ENCODE measurements at regions not wholly inside any gene's neighbourhood (a gene's known extent, or its start where the extent isn't known, plus 50 kb on each side); places are given as distances from the start of the nearest gene placed in this dataset.
"Not testable (repeated sequence)": the region's sequence is repeated elsewhere in the genome, so short reads cannot be mapped to it uniquely, and the experiment has no call there.

DNA sequence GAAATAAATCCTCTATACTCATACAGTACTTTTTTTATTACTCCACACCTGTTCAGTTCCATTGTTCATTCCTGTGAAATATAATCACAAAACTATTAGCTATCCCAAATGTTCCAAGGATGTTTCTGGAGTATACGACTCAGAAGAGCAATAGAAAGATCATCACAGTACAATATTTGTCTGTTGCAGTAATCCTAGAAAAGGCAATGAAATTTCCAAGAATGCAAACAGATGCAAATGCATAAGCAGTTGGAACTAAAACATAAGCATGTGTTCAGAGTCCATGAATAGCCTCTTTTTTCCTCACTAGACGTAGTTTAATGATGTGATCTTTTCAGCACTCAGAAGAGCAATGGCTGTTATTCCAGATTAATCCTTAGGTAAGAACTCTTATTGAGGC lies 55.2 kb downstream of the RTL3 start:
- no peaks in the 10 kb centered on the region for H3K9me3 ChIP-seq (ENCODE audit: insufficient read depth, low read depth, low read length)
- no peaks in the 10 kb centered on the region for H3K27me3 ChIP-seq (ENCODE audit: insufficient read depth, low read length)
- H3K4me3 ChIP-seq (ENCODE audit: low read length) = no peak overlapping the region
- H3K4me1 ChIP-seq (ENCODE audit: insufficient read depth, low read length) = no peaks in the 10 kb centered on the region; the same call in 1 of the 2 replicates
- no peak overlapping the region for H3K27ac ChIP-seq (ENCODE audit: low read length)
- no peak overlapping the region for H3K9ac ChIP-seq (ENCODE audit: low read depth, low read length)
- H3K36me3 ChIP-seq (ENCODE audit: insufficient read depth, low read depth, low read length) = no peaks in the 10 kb centered on the region

DNA sequence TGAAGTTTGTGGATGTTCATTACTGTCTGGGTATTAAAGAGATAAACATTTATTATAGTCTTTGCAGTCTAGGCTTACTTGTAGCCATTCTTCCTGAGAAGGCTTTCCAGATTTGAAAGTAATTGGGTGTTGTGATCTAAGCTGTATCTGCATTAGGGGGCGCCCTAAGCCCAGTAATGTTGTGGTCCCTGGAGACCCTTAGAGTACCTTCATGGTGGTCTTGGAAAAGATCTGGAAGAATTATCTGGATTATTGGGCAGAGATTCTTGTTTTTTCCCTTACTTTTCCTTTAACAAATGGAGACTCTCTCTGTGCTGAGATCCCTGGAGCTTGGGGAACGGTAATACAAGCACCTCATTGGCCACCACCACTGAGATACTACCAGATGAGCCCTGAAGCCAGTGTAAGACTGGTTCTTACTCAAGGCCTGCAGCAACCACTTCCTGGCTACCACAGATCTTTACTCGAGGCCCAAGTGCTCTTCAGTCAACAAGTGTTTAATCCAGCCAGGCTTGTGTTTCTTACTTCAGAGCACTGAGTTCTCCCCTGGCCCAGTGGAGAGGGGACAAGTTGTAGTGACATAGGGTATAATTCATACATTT lies 63.1 kb downstream of the RTL3 start:
- no peak overlapping the region for H3K9ac ChIP-seq (ENCODE audit: low read depth, low read length)
- no peaks in the 10 kb centered on the region for H3K27me3 ChIP-seq (ENCODE audit: insufficient read depth, low read length)
- no peaks in the 10 kb centered on the region for H3K9me3 ChIP-seq (ENCODE audit: insufficient read depth, low read depth, low read length)
- H3K36me3 ChIP-seq (ENCODE audit: insufficient read depth, low read depth, low read length) = no peaks in the 10 kb centered on the region
- H3K27ac ChIP-seq (ENCODE audit: low read length) = no peak overlapping the region
- no peaks in the 10 kb centered on the region for H3K4me1 ChIP-seq (ENCODE audit: insufficient read depth, low read length)
- H3K4me3 ChIP-seq (ENCODE audit: low read length) = no peak overlapping the region

DNA sequence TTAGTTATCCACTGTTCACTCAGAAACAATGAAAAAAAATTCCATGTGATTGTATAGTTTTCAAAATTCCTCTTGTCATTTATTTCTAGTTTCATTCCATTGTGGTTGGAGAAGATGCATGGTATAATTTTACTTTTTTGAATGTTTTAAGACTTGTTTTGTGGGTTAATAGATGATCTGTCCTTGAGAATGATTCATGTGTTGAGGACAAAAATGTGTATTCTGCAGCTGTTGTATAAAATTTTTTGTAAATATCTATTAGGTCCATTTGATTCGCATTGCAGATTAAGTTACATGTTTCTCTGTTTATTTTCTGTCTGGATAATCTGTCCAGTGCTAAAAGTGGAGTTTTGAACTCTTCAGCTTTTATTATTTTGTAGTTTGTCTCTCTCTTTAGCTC lies 65.4 kb downstream of the RTL3 start:
- H3K27me3 ChIP-seq (ENCODE audit: insufficient read depth, low read length) = no peaks in the 10 kb centered on the region
- no peak overlapping the region for H3K4me3 ChIP-seq (ENCODE audit: low read length)
- H3K9me3 ChIP-seq (ENCODE audit: insufficient read depth, low read depth, low read length) = no peaks in the 10 kb centered on the region
- H3K4me1 ChIP-seq (ENCODE audit: insufficient read depth, low read length) = no peaks in the 10 kb centered on the region
- no peak overlapping the region for H3K9ac ChIP-seq (ENCODE audit: low read depth, low read length)
- H3K36me3 ChIP-seq (ENCODE audit: insufficient read depth, low read depth, low read length) = no peaks in the 10 kb centered on the region
- no peak overlapping the region for H3K27ac ChIP-seq (ENCODE audit: low read length)

DNA sequence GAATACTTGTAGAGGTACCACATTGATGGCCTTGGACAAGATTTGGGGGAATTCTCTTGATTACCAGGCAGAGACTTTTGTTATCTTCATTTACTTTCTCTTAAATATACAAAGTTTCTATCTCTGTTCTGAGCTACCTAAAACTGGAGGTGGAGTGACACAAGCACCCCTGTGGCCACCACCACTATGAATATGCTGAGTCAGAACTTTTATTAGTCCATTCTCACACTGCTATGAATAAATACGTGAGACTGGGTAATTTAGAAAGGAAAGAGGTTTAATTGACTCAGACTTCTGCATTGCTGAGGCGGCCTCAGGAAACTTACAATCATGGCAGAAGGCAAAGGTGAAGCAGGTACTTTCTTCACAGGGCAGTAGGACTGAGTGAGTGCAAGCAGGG lies 67.1 kb downstream of the RTL3 start:
- Histone ChIP-seq H3K27ac (ENCODE audit: low read length) (no peak overlapping the region), H3K4me3 (ENCODE audit: low read length) (no peak overlapping the region), H3K9me3 (ENCODE audit: insufficient read depth, low read depth, low read length) (no peaks in the 10 kb centered on the region), H3K27me3 (ENCODE audit: insufficient read depth, low read length) (no peaks in the 10 kb centered on the region), H3K4me1 (ENCODE audit: insufficient read depth, low read length) (no peaks in the 10 kb centered on the region), H3K36me3 (ENCODE audit: insufficient read depth, low read depth, low read length) (no peaks in the 10 kb centered on the region), H3K9ac (ENCODE audit: low read depth, low read length) (no peak overlapping the region)

DNA sequence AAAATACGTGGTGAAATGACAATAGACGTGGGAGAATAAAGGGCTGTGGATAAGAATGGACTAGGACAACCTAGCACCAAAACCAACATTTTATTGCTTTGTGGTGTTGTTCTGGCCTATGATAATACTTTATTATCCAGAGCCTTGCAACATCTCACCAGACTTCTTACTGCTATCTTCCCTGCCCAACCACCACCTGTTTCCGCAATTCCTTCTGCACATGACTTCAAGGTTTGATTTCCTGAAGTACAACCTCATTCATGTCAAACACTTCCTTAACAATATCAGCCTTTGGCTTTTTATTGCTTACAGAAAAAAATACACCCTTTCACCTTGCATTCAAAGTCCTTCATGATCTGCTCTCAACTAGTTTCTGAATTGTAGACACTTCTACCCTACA lies 84.8 kb downstream of the RTL3 start:
- Histone ChIP-seq H3K4me3 (ENCODE audit: low read length) (no peak overlapping the region), H3K36me3 (ENCODE audit: insufficient read depth, low read depth, low read length) (no peaks in the 10 kb centered on the region), H3K27ac (ENCODE audit: low read length) (no peak overlapping the region)

DNA sequence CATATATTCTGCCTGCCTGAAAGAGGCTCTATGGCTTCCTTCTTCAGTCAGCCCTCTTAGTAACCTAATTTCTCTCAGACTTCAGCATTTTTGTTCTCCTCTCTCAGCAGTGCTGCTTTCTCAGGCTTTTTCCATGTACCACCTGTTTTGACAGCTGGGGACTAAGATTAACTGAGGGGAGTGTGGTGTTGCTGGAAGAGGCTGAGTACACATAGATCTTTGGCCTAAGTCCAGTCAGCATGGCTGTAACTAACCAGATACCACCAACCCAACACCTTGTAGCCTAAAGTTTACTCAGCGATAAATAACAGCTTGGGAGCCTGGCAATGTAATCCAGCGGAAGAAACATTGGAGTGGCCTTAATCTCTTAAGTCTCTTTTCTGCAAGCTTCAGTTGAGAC lies 85.5 kb downstream of the RTL3 start:
- Histone ChIP-seq H3K36me3 (ENCODE audit: insufficient read depth, low read depth, low read length) (no peaks in the 10 kb centered on the region), H3K9me3 (ENCODE audit: insufficient read depth, low read depth, low read length) (no peaks in the 10 kb centered on the region), H3K27ac (ENCODE audit: low read length) (no peak overlapping the region), H3K4me1 (ENCODE audit: insufficient read depth, low read length) (no peaks in the 10 kb centered on the region), H3K27me3 (ENCODE audit: insufficient read depth, low read length) (no peaks in the 10 kb centered on the region), H3K9ac (ENCODE audit: low read depth, low read length) (no peak overlapping the region), H3K4me3 (ENCODE audit: low read length) (no peak overlapping the region)

More for the DNA sequence above, 84.8 kb downstream of the RTL3 start:
- Histone ChIP-seq H3K4me1 (ENCODE audit: insufficient read depth, low read length) (no peaks in the 10 kb centered on the region), H3K9me3 (ENCODE audit: insufficient read depth, low read depth, low read length) (no peaks in the 10 kb centered on the region), H3K27me3 (ENCODE audit: insufficient read depth, low read length) (no peaks in the 10 kb centered on the region), H3K9ac (ENCODE audit: low read depth, low read length) (no peak overlapping the region)

DNA sequence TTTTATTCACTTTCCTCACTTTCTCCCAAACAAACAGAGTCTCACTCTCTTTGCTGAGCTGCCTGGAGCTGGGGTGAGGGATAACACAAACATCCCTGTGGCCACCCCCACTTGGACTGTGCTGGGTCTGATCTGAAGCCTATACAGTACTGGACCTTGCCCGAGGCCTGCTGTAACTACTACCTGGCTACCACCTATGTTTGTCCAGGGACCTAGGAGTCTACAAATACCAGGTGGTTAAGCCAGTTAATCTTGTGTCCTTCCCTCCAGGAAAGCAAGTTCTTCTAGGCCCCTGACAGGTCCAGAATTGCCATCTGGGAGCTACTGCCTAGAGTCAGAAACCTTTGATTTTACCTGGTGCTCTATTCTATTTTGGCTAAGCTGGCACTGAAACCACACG lies 87.3 kb downstream of the RTL3 start:
- Histone ChIP-seq H3K4me3 (ENCODE audit: low read length) (no peak overlapping the region), H3K36me3 (ENCODE audit: insufficient read depth, low read depth, low read length) (no peaks in the 10 kb centered on the region), H3K27me3 (ENCODE audit: insufficient read depth, low read length) (no peaks in the 10 kb centered on the region), H3K4me1 (ENCODE audit: insufficient read depth, low read length) (no peaks in the 10 kb centered on the region), H3K9me3 (ENCODE audit: insufficient read depth, low read depth, low read length) (no peaks in the 10 kb centered on the region), H3K27ac (ENCODE audit: low read length) (no peak overlapping the region), H3K9ac (ENCODE audit: low read depth, low read length) (no peak overlapping the region)

DNA sequence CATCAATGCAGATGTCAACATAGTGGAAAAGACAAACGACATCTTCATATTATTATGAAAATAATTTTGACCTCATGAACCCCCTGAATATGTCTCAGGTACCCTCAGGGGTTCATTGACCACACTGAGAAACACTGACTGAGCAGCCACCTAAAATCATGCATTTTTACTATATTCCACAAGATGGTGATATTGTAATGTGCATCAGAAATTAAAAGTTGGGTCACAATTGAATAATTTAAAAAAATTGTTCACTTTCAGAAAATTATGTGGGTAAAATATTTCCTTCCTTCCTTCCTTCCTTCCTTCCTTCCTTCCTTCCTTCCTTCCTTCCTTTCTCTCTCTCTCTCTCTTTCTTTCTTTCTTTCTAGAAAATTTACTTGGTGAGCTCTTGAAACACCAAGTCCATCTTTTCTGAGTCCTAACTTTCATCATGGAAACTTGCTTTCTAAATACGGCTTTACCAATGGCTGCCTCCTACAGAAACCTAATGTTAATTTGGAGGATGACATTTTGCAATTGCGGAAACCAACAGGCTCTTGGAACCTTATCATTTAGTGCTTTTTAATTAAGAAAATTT lies 103.6 kb downstream of the RTL3 start:
- Histone ChIP-seq H3K27ac (ENCODE audit: low read length) (no peak overlapping the region), H3K9me3 (ENCODE audit: insufficient read depth, low read depth, low read length) (no peaks in the 10 kb centered on the region), H3K36me3 (ENCODE audit: insufficient read depth, low read depth, low read length) (no peaks in the 10 kb centered on the region), H3K9ac (ENCODE audit: low read depth, low read length) (no peak overlapping the region), H3K4me1 (ENCODE audit: insufficient read depth, low read length) (no peaks in the 10 kb centered on the region), H3K27me3 (ENCODE audit: insufficient read depth, low read length) (no peaks in the 10 kb centered on the region), H3K4me3 (ENCODE audit: low read length) (no peak overlapping the region)

DNA sequence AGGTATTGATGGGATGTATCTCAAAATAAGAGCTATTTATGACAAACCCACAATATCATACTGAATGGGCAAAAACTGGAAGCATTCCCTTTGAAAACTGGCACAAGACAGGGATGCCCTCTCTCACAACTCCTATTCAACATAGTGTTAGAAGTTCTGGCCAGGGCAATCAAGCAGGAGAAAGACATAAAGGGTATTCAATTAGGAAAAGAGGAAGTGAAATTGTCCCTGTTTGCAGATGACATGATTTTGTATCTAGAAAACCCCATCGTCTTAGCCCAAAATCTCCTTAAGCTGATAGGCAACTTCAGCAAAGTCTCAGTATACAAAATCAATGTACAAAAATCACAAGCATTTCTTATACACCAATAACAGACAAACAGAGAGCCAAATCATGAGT lies 106.5 kb downstream of the RTL3 start:
- H3K9me3 ChIP-seq (ENCODE audit: insufficient read depth, low read depth, low read length); H3K9ac ChIP-seq (ENCODE audit: low read depth, low read length); H3K4me3 ChIP-seq (ENCODE audit: low read length); H3K27ac ChIP-seq (ENCODE audit: low read length); H3K36me3 ChIP-seq (ENCODE audit: insufficient read depth, low read depth, low read length); H3K4me1 ChIP-seq (ENCODE audit: insufficient read depth, low read length); H3K27me3 ChIP-seq (ENCODE audit: insufficient read depth, low read length): not testable (repeated sequence)

DNA sequence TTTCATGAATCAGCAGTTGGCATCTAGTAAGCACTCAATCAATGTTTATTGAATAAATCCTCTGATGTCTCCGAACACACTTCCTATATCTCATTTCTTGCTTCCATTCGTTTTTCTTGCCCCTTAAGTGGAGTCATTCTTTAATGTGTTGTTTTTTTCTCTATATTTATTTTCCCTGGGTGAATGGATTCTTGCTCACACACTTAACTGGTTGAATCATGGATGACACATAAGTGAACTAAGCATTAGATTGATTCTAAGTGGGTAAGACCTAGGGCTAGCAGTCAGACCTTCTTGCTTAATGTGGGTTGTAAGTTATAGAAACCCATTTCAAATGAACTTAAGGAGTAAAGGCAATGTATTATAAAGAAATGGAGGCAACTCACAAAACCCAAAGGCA lies 111.1 kb downstream of the RTL3 start:
- no peaks in the 10 kb centered on the region for H3K4me1 ChIP-seq (ENCODE audit: insufficient read depth, low read length)
- H3K4me3 ChIP-seq (ENCODE audit: low read length) = no peak overlapping the region
- H3K9me3 ChIP-seq (ENCODE audit: insufficient read depth, low read depth, low read length) = no peaks in the 10 kb centered on the region
- H3K27me3 ChIP-seq (ENCODE audit: insufficient read depth, low read length) = no peaks in the 10 kb centered on the region
- H3K36me3 ChIP-seq (ENCODE audit: insufficient read depth, low read depth, low read length) = no peaks in the 10 kb centered on the region
- H3K27ac ChIP-seq (ENCODE audit: low read length) = no peak overlapping the region
- H3K9ac ChIP-seq (ENCODE audit: low read depth, low read length) = no peak overlapping the region

DNA sequence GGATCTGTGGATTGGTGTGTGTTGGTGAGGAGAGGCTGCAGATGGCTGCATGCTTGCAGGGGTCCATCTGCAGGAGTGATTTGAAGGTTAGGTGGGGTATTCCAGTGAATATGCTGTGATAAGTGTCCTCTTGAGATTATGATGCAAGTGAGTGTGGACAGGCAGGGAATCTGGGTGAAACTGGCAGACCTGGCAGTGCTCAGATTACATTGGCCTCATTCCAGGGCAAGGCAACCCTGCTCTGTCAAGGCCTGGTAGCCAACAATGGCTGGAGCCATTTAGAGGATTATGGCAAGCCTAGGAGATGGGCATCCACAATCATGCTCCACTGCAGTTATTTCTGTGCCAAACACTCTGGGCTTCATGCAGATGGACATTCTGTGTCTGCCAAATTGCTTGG lies 113.9 kb downstream of the RTL3 start:
- no peak overlapping the region for H3K9ac ChIP-seq (ENCODE audit: low read depth, low read length)
- no peaks in the 10 kb centered on the region for H3K4me1 ChIP-seq (ENCODE audit: insufficient read depth, low read length)
- no peaks in the 10 kb centered on the region; the same call in 1 of the 2 replicates for H3K9me3 ChIP-seq (ENCODE audit: insufficient read depth, low read depth, low read length)
- H3K36me3 ChIP-seq (ENCODE audit: insufficient read depth, low read depth, low read length) = no peaks in the 10 kb centered on the region
- H3K27ac ChIP-seq (ENCODE audit: low read length) = no peak overlapping the region
- H3K4me3 ChIP-seq (ENCODE audit: low read length) = no peak overlapping the region
- no peaks in the 10 kb centered on the region for H3K27me3 ChIP-seq (ENCODE audit: insufficient read depth, low read length)

DNA sequence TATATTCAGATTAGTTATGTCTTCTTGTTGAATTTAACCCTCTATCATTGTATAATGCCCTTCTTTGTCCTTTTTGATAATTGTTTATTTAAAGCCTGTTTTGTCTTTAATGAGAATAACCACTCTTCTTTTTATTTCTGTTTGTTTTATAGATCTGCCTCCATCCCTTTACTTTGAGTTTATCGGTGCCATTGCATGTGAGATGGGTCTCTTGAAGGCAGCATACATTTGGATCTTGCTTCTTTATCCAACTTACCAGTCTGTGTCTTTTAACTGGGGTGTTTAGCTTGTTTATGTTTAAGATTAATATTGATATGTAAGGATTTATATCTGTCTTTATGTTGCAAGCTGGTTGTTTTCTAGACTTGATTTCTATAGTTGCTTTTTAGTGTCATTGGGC lies 115.8 kb downstream of the RTL3 start:
- H3K4me3 ChIP-seq (ENCODE audit: low read length) = no peak overlapping the region
- H3K27ac ChIP-seq (ENCODE audit: low read length) = no peak overlapping the region
- no peaks in the 10 kb centered on the region for H3K36me3 ChIP-seq (ENCODE audit: insufficient read depth, low read depth, low read length)
- H3K27me3 ChIP-seq (ENCODE audit: insufficient read depth, low read length) = no peaks in the 10 kb centered on the region
- H3K4me1 ChIP-seq (ENCODE audit: insufficient read depth, low read length) = no peaks in the 10 kb centered on the region
- H3K9ac ChIP-seq (ENCODE audit: low read depth, low read length) = no peak overlapping the region
- H3K9me3 ChIP-seq (ENCODE audit: insufficient read depth, low read depth, low read length) = no peaks in the 10 kb centered on the region; the same call in 1 of the 2 replicates
